LNCAP (cell line): ENCODE measurements at regions not wholly inside any gene's neighbourhood (a gene's known extent, or its start where the extent isn't known, plus 50 kb on each side); places are given as distances from the start of the nearest gene placed in this dataset.

Experiments
- CTCF ChIP-seq: fragments of 450-650 bp; IDR thresholded peaks from 2 replicates; pipeline ENCODE4 v1.5.1; 2017; ENCODE audit warnings: mild to moderate bottlenecking

DNA sequence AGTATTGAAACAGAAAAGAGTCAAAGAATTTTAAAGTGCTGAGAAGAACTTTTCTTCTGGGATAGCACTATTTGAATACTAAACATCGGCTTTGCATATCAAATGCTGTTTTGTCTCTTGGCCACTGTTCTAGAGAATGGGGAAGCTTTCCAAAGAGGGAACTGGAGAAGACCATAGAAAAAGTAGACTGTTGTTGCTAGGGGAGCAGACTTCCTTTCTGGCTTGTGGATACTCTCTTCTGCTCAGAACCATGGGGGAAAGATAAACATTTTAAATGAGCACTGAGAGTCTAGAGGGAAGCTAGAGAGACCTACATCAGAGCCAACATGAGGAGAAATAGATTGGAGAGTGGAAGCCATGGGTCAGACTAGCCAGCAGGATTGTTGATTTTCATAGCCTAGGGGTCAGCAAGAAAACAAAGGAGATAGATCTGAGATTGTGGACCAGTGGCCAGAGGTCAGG lies 315.7 kb downstream of the KCTD12 start:
- no peak for TF ChIP-seq CTCF

- TF ChIP-seq CTCF, result no peak
These were observed 329.6 kb downstream of the KCTD12 start for GRCh38 chr13:76556627-76557026.

GRCh38 chr13:76552807-76553206 lies 333.4 kb downstream of the KCTD12 start:
- TF ChIP-seq CTCF, result no peak

- no peak for TF ChIP-seq CTCF
These were observed 334.0 kb downstream of the KCTD12 start for GRCh38 chr13:76552041-76552772.

DNA sequence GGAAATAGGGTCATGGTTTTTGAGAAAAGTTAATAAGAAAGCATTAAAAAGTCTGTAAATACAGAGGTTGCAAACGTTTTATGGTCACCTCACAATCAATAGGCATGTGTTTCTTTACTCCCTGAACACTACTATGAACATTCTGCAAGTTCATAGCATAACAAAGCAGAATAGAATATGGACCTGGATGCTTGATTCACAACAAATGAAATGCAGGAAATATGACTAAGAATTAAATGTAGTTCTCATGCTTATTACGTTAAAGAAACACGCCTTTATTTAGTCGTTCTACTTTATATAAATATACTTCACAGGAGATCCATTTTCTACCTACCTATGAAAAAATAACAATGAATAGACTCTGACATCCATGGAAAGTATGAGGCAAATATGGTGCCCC lies 344.0 kb downstream of the KCTD12 start:
- TF ChIP-seq CTCF, result no peak

- TF ChIP-seq CTCF, result no peak
These were observed 348.2 kb downstream of the KCTD12 start for GRCh38 chr13:76538004-76538403.

DNA sequence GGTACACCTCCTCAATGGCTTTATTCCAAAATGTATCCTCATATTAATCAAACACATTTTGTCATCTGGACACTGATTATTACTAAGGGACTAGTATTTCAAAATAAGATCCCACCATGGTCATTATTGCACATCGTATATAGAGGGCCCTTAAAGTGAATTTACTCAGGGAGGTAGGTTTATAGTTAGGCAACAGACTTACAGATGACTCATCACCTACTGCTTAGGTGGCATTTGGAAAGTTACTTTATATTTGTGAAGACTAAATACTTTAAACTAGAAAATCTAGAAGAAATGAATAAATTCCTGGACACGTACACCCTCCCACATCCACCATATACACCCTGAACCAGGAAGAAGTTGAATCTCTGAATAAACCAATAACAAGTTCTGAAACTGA lies 353.0 kb downstream of the KCTD12 start:
- no peak for TF ChIP-seq CTCF

DNA sequence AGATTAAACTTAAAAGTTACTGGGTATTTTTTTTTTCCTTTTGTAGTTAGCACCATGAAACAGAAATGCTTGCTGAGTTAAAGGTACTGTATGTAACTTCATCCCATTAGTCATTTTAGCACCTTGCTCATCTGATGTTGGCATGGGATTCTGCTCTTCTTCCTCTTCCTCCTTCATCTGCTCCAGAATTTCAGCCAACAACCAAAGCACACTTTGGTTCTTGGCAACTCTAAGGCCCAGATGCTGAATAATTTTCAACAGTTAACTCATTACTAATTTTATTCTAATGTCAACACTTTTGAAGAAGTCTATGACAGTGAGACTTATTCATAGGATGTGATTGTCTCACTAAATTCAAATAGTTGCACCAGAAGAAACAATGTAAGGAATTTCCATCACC lies 359.2 kb downstream of the KCTD12 start:
- no peak for TF ChIP-seq CTCF
